SK-N-MC (cell line): ENCODE measurements at regions not wholly inside any gene's neighbourhood (a gene's known extent, or its start where the extent isn't known, plus 50 kb on each side); places are given as distances from the start of the nearest gene placed in this dataset.
"Not testable (repeated sequence)": the region's sequence is repeated elsewhere in the genome, so short reads cannot be mapped to it uniquely, and the experiment has no call there.

Source experiments
- EZH2 ChIP-seq: fragments of 200-600 bp; sonication (generic); IDR thresholded peaks from one replicate; pipeline ENCODE4 v1.6.1; 2017; ENCODE audit warnings: antibody characterized with exemption
- FOXP2 ChIP-seq: optimal IDR thresholded peaks from 2 replicates; pipeline ENCODE3; 2011; ENCODE audit warnings: mild to moderate bottlenecking, moderate library complexity; ENCODE audit not compliant: insufficient read depth; ENCODE audit errors: extremely low read length, control extremely low read depth
- POLR2AphosphoS5 ChIP-seq: IDR thresholded peaks from 2 replicates; pipeline ENCODE4 v1.6.1; 2012; ENCODE audit warnings: mild to moderate bottlenecking, low read depth, low read length, borderline replicate concordance

DNA sequence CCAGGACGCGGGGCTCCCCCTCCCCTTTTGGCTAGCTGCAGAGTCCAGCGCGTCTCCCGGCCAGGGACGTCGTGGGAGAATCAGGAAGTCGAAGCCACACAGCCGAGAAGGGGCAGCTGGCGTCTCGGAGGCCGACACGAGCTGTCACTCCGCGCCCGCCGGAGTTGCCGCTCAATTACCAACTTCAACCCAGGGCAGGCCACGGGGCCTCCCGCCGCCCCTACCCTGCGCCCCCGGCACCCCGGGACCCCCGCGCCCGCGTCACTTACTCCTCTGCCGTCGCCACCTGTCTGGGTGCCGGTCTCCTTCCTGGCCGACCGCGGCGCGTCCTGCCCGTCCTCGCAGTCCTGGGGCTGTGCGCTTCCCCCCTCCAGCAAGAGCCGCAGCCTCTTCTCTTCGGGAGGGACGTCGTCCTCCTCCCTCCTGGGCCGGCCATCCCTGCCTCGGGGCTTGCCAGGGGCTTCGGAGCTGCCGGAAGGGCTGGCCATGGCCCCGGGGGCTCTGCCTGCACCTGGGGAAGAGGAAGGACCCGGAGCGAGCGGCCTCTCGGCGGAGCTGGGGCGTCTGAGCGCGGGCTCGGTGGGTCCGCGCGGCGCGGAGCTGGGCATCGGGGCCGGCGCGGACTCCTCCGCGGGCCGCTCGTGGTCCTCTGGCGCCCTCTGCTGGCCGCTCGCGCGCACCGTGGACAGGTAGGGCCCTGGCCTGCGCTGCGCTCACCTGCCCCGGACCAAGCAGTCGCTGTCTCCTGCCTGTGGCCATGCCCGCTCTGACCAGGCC, 65.6 kb upstream of the CLEC6A start:
- TF ChIP-seq POLR2AphosphoS5, EZH2, FOXP2: not testable (repeated sequence)
